BE2C (cell line): ENCODE measurements at regions not wholly inside any gene's neighbourhood (a gene's known extent, or its start where the extent isn't known, plus 50 kb on each side); places are given as distances from the start of the nearest gene placed in this dataset.
"Not testable (repeated sequence)": the region's sequence is repeated elsewhere in the genome, so short reads cannot be mapped to it uniquely, and the experiment has no call there.

Source experiments
- DNase-seq: peaks from one replicate; pipeline ENCODE4 v3.0.0-alpha.2; 2020
- H3K27me3 ChIP-seq: fragments of 250-450 bp; sonication (Bioruptor Pico); 2 replicates; pipeline ENCODE4 v1.5.1; 2020; ENCODE audit warnings: mild to moderate bottlenecking
- H3K36me3 ChIP-seq: fragments of 250-450 bp; sonication (Bioruptor Pico); 2 replicates; pipeline ENCODE4 v1.5.1; 2020; ENCODE audit warnings: mild to moderate bottlenecking
- H3K4me1 ChIP-seq: fragments of 250-450 bp; sonication (Bioruptor Pico); 2 replicates; pipeline ENCODE4 v1.5.1; 2020
- H3K4me3 ChIP-seq: 2 replicates; pipeline ENCODE4 v1.5.1; 2011; ENCODE audit warnings: low read depth, low read length
- H3K9me3 ChIP-seq: fragments of 250-450 bp; sonication (Bioruptor Pico); 2 replicates; pipeline ENCODE4 v1.5.1; 2020
- CTCF ChIP-seq: IDR thresholded peaks from 2 replicates; pipeline ENCODE4 v1.5.1; 2012; ENCODE audit warnings: mild to moderate bottlenecking, low read depth, low read length

GRCh38 chr3:87555290-87555689, 278.9 kb upstream of the POU1F1 start:
- H3K4me3 ChIP-seq, result no peak overlapping the region
- TF ChIP-seq CTCF, result no peak
- no peak for DNase-seq

GRCh38 chr3:87553058-87553457, 276.7 kb upstream of the POU1F1 start:
- no peak overlapping the region for H3K4me3 ChIP-seq
- no peaks in the 10 kb centered on the region for H3K4me1 ChIP-seq
- no peak for TF ChIP-seq CTCF
- DNase-seq, result no peak
- no peaks in the 10 kb centered on the region; the same call in 1 of the 2 replicates for H3K27me3 ChIP-seq
- no peaks in the 10 kb centered on the region for H3K9me3 ChIP-seq
- no peaks in the 10 kb centered on the region for H3K36me3 ChIP-seq

More at GRCh38 chr3:87555290-87555689, 278.9 kb upstream of the POU1F1 start:
- Histone ChIP-seq H3K27me3 (peaks cover 2% of the 10 kb centered on the region; the same call in 1 of the 2 replicates), H3K4me1 (no peaks in the 10 kb centered on the region), H3K9me3 (no peaks in the 10 kb centered on the region), H3K36me3 (no peaks in the 10 kb centered on the region)

DNA sequence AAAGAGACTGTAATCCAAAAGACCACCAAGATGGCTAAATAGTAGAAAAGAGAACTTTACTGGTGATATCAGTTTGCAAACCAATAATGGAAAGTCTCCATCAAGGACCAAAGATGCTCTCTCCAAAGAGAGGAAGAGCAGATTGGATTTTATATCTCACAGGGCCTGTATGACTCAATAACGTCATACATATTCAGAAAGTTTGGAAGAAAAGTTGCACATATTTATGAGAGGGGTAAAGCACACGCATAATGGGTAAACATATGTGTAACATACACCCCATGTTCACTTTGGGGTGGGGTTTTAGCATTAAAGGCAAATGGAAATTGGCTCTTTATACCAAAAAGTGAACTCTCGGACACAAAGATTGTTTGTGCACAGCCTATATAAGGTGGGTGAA, 274.5 kb upstream of the POU1F1 start:
- H3K27me3 ChIP-seq, result no peaks in the 10 kb centered on the region; the same call in 1 of the 2 replicates
- TF ChIP-seq CTCF, result no peak
- no peaks in the 10 kb centered on the region for H3K9me3 ChIP-seq
- no peaks in the 10 kb centered on the region for H3K4me1 ChIP-seq
- no peak for DNase-seq
- no peaks in the 10 kb centered on the region for H3K36me3 ChIP-seq
- no peak overlapping the region for H3K4me3 ChIP-seq

- Histone ChIP-seq H3K4me3 (no peak overlapping the region), H3K36me3 (no peaks in the 10 kb centered on the region), H3K9me3 (no peaks in the 10 kb centered on the region), H3K27me3 (no peaks in the 10 kb centered on the region; the same call in 1 of the 2 replicates), H3K4me1 (no peaks in the 10 kb centered on the region)
- TF ChIP-seq CTCF, result no peak
- DNase-seq, result no peak
Measured at GRCh38 chr3:87549208-87549607, 272.8 kb upstream of the POU1F1 start.

GRCh38 chr3:87548271-87548670, 271.9 kb upstream of the POU1F1 start:
- no peaks in the 10 kb centered on the region for H3K36me3 ChIP-seq
- H3K4me3 ChIP-seq, result no peak overlapping the region
- TF ChIP-seq CTCF, result no peak
- H3K27me3 ChIP-seq, result no peaks in the 10 kb centered on the region; the same call in 1 of the 2 replicates
- no peaks in the 10 kb centered on the region for H3K9me3 ChIP-seq
- no peak for DNase-seq
- no peaks in the 10 kb centered on the region for H3K4me1 ChIP-seq

DNA sequence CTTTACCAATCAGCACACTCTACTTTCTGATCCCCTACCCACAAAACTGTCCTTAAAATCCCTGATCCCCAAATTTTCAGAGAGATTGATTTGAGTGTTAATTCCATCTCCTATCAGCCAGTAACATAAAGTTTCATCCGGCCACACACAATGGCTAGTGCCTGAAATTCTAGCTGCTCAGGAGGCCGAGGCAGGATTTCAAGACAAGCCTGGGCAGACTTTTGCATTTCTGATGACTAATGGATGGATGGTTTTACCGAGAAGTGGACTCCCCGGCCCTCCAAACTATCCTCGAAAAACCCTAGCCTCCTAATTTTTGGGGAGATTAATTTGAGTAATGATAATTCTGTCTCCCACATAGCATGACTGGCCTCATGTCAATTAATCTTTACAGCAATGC, 269.8 kb upstream of the POU1F1 start:
- Histone ChIP-seq H3K4me1 (no peaks in the 10 kb centered on the region), H3K9me3 (no peaks in the 10 kb centered on the region), H3K36me3 (no peaks in the 10 kb centered on the region), H3K27me3 (no peaks in the 10 kb centered on the region; the same call in 1 of the 2 replicates), H3K4me3 (no peak overlapping the region)
- no peak for DNase-seq
- no peak for TF ChIP-seq CTCF

DNA sequence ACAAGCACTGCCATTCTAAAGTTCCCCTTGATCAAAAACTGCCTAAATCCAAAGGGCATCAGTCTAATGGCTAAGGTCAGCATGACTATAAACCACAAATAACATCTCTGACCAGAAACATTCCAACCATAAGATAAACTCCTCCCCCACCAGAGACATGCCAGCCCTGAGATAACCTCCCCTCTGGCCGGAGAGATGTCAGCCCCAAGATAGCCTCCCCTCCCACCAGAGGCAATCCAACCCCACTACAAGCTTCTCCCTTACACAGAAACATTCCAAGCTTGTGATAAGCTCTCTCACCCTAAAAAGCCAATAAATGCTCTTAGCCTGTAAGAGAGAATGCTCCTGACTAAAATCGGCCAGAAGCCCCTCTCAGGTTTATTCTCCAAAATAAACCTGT, 267.0 kb upstream of the POU1F1 start:
- H3K36me3 ChIP-seq, H3K9me3 ChIP-seq, DNase-seq, H3K4me1 ChIP-seq, H3K4me3 ChIP-seq, H3K27me3 ChIP-seq: not testable (repeated sequence)
